Loucy (cell line): ENCODE measurements at regions not wholly inside any gene's neighbourhood (a gene's known extent, or its start where the extent isn't known, plus 50 kb on each side); places are given as distances from the start of the nearest gene placed in this dataset.

Experiments used
- H2AFZ ChIP-seq: fragments of 200-600 bp; sonication (generic); 2 replicates; pipeline ENCODE4 v1.6.0; 2016; ENCODE audit warnings: antibody characterized with exemption, mild to moderate bottlenecking, low read length, moderate library complexity
- H3F3A ChIP-seq: fragments of 200-600 bp; 2 replicates; pipeline ENCODE4 v1.6.0; 2016; ENCODE audit warnings: antibody characterized with exemption, low read depth, mild to moderate bottlenecking
- H3K27me3 ChIP-seq: fragments of 200-600 bp; sonication (generic); 2 replicates; pipeline ENCODE4 v1.6.1; 2014; ENCODE audit warnings: low read length, mild to moderate bottlenecking; ENCODE audit not compliant: insufficient read depth, poor library complexity, severe bottlenecking
- H3K36me3 ChIP-seq: fragments of 200-600 bp; sonication (generic); 2 replicates; pipeline ENCODE4 v1.6.1; 2016; ENCODE audit warnings: low read length; ENCODE audit not compliant: insufficient read depth
- H3K4me1 ChIP-seq: fragments of 200-600 bp; sonication (generic); 2 replicates; pipeline ENCODE4 v1.5.1; 2014; ENCODE audit warnings: low read length, mild to moderate bottlenecking; ENCODE audit not compliant: insufficient read depth, poor library complexity, severe bottlenecking
- H3K4me2 ChIP-seq: fragments of 200-600 bp; sonication (generic); 2 replicates; pipeline ENCODE4 v1.6.0; 2014; ENCODE audit warnings: antibody characterized with exemption, low read length, low read depth, mild to moderate bottlenecking; ENCODE audit not compliant: poor library complexity, severe bottlenecking
- H3K4me3 ChIP-seq: fragments of 200-600 bp; sonication (generic); 2 replicates; pipeline ENCODE4 v1.5.1; 2014; ENCODE audit warnings: low read length, mild to moderate bottlenecking, mixed read lengths; ENCODE audit not compliant: poor library complexity, severe bottlenecking
- H3K79me2 ChIP-seq: fragments of 200-600 bp; sonication (generic); 2 replicates; pipeline ENCODE4 v1.6.1; 2014; ENCODE audit warnings: low read length; ENCODE audit not compliant: insufficient read depth
- H3K9ac ChIP-seq: fragments of 200-600 bp; sonication (generic); 2 replicates; pipeline ENCODE4 v1.6.0; 2014; ENCODE audit warnings: mild to moderate bottlenecking, low read depth, low read length, moderate library complexity; ENCODE audit not compliant: poor library complexity, severe bottlenecking
- H3K9me2 ChIP-seq: fragments of 200-600 bp; sonication (generic); replicated peaks from 2 replicates; pipeline ENCODE4 v1.6.1; 2016; ENCODE audit warnings: low read depth, low read length, mixed read lengths
- H3K9me3 ChIP-seq: fragments of 200-600 bp; sonication (generic); 2 replicates; pipeline ENCODE4 v1.6.1; 2014; ENCODE audit warnings: mild to moderate bottlenecking, antibody characterized with exemption, low read length, low read depth; ENCODE audit not compliant: insufficient read depth
- H4K20me1 ChIP-seq: fragments of 200-600 bp; sonication (generic); 2 replicates; pipeline ENCODE4 v1.6.0; 2014; ENCODE audit warnings: antibody characterized with exemption, low read length, mild to moderate bottlenecking; ENCODE audit not compliant: insufficient read depth, poor library complexity, severe bottlenecking
- CTCF ChIP-seq: fragments of 200-600 bp; sonication (generic); conservative IDR thresholded peaks from 2 replicates; pipeline ENCODE4 v1.5.1; 2014; ENCODE audit warnings: mild to moderate bottlenecking, antibody characterized with exemption, low read length
- EZH2phosphoT487 ChIP-seq: fragments of 200-600 bp; IDR thresholded peaks from 2 replicates; pipeline ENCODE4 v1.6.1; 2018; ENCODE audit warnings: antibody characterized with exemption, mild to moderate bottlenecking, moderate library complexity, borderline replicate concordance

- Histone ChIP-seq H3K27me3 (no peaks in the 10 kb centered on the region), H3K9me2 (no peaks in the 10 kb centered on the region), H3F3A (no peaks in the 10 kb centered on the region), H3K4me3 (no peak overlapping the region), H3K9ac (no peak overlapping the region), H3K4me2 (no peak overlapping the region), H3K79me2 (no peaks in the 10 kb centered on the region), H3K36me3 (no peaks in the 10 kb centered on the region), H4K20me1 (no peaks in the 10 kb centered on the region), H3K9me3 (no peaks in the 10 kb centered on the region), H2AFZ (no peak overlapping the region), H3K4me1 (no peaks in the 10 kb centered on the region)
- no peak for TF ChIP-seq EZH2phosphoT487
- TF ChIP-seq CTCF = no peak
Observed at GRCh38 chr16:86100205-86101136, 201.5 kb downstream of the IRF8 start.

GRCh38 chr16:86101137-86101896 is 202.4 kb downstream of the IRF8 start:
- no peaks in the 10 kb centered on the region for H3K9me3 ChIP-seq
- no peak overlapping the region for H3K4me2 ChIP-seq
- no peak overlapping the region for H3K4me3 ChIP-seq
- H3K79me2 ChIP-seq = no peaks in the 10 kb centered on the region
- H3K36me3 ChIP-seq = no peaks in the 10 kb centered on the region
- TF ChIP-seq EZH2phosphoT487 (no peak), CTCF (no peak)
- H3K9me2 ChIP-seq = no peaks in the 10 kb centered on the region
- no peaks in the 10 kb centered on the region for H3K27me3 ChIP-seq
- H3K9ac ChIP-seq = no peak overlapping the region
- H3F3A ChIP-seq = no peaks in the 10 kb centered on the region
- no peak overlapping the region for H2AFZ ChIP-seq
- H3K4me1 ChIP-seq = no peaks in the 10 kb centered on the region
- H4K20me1 ChIP-seq = no peaks in the 10 kb centered on the region

DNA sequence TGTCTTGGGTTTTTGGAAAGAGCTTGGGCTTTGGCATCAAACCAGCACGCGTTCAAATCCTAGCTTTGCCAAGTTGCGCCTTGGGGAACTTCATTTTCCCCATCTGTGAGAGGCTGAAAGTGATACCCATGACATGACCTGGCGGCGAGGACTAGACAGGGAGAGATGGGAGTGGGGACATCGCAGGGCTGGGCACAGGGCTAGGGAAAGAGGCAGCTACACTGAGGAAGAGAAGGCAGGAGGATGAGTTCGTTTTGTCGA is 202.9 kb downstream of the IRF8 start:
- Histone ChIP-seq H3K9me3 (no peaks in the 10 kb centered on the region), H4K20me1 (no peaks in the 10 kb centered on the region), H2AFZ (no peak overlapping the region), H3F3A (no peaks in the 10 kb centered on the region), H3K4me1 (no peaks in the 10 kb centered on the region), H3K27me3 (no peaks in the 10 kb centered on the region), H3K36me3 (no peaks in the 10 kb centered on the region), H3K9ac (no peak overlapping the region), H3K79me2 (no peaks in the 10 kb centered on the region), H3K4me3 (no peak overlapping the region), H3K4me2 (no peak overlapping the region), H3K9me2 (no peaks in the 10 kb centered on the region)
- no peak for TF ChIP-seq EZH2phosphoT487
- no peak for TF ChIP-seq CTCF
